ENCODE measurements at regions not wholly inside any gene's neighbourhood (a gene's known extent, or its start where the extent isn't known, plus 50 kb on each side); places are given as distances from the start of the nearest gene placed in this dataset.

DNA sequence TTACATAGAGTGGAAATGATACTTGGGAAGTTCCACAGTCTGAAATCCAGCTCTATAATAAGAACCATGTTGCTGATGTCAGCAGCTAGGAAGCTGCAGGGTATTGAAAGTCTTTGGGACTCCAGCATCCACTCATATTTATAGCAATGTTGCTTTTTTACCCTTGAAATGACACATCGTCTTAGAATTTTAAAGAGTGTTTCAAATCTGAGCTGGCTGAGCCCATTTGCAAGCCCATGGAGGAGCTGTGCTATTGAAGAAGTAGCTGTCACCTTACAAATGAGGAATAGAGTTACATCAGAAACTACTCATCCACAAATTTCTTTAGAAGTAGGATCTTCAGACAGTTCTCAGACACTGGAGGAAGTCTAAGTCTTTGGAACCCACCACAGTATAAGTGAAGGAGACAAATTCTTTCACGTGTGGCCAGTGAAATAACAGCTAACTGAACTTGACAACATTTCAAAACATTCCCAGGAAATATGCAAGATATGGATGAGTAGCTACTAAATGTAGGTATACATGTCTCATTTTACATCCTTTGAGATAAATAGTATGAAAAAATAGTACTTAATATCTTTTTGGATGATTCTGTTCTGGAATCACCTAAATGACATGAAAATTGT is 203.6 kb downstream of the ZNF365 start (continued):
- no peak for TF ChIP-seq ZBTB1 (tag by site-specific recombination; IDR thresholded peaks at IDR 0.05)

DNA sequence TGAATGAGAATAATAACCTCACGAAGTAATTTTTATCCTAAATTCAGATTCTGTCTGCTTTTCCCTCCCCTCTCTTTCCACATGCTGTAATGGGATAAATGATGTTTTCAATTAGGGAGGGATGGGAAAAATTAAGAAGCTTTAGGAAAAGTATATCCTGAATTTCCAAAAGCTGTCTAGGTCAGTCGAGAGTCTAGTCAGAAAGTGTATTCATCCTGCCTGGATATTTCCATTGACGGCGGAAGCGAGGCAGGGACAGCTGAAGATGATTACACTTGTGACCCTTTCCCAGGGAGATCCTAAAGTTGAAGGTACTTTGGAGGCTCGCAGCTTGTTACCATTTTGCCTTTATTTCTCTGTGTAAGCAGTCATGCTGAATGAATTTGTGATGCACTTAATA is 204.1 kb downstream of the ZNF365 start:
- H3K9me3 ChIP-seq (ENCODE audit: control insufficient read depth, insufficient read depth, low read depth, low read length): no peaks in the 10 kb centered on the region
- CTCF ChIA-PET: interaction anchor here (0.5 to 1.0 kb wide), 2 partner anchors 581 to 988 kb away, joined by 3 to 4 read pairs; no protein-coding TSS in a partner anchor
- no peak overlapping the region for H3K27ac ChIP-seq (ENCODE audit: extremely low read depth, low read depth, low read length)
- POLR2A ChIA-PET: no interaction called here
- no peak for TF ChIP-seq REPIN1 (tag by site-specific recombination; IDR thresholded peaks at IDR 0.05; ENCODE audit: low read depth)
- no peak for TF ChIP-seq SCRT2 (tag by site-specific recombination; IDR thresholded peaks at IDR 0.05)
- no peak for TF ChIP-seq KLF7 (tag by site-specific recombination; IDR thresholded peaks at IDR 0.05; ENCODE audit: borderline replicate concordance)
- TF ChIP-seq ZNF311 (tag by site-specific recombination; IDR thresholded peaks at IDR 0.05; ENCODE audit: borderline replicate concordance): no peak
- no peak for TF ChIP-seq HOXA7 (CRISPR knock-in tag; IDR thresholded peaks at IDR 0.05; ENCODE audit: borderline replicate concordance)
- TF ChIP-seq GLI2 (tag by site-specific recombination; IDR thresholded peaks at IDR 0.05; ENCODE audit: borderline replicate concordance, low read depth): no peak
- TF ChIP-seq ZNF148 (tag by site-specific recombination; IDR thresholded peaks at IDR 0.05; ENCODE audit: borderline replicate concordance): no peak
- no peak for TF ChIP-seq ZNF341 (tag by site-specific recombination; IDR thresholded peaks at IDR 0.05; ENCODE audit: low read depth)
- no peak for TF ChIP-seq ZNF202 (tag by site-specific recombination; IDR thresholded peaks at IDR 0.05; ENCODE audit: borderline replicate concordance)
- TF ChIP-seq ZNF138 (tag by site-specific recombination; IDR thresholded peaks at IDR 0.05; ENCODE audit: borderline replicate concordance): no peak
- TF ChIP-seq, protein P1, sequence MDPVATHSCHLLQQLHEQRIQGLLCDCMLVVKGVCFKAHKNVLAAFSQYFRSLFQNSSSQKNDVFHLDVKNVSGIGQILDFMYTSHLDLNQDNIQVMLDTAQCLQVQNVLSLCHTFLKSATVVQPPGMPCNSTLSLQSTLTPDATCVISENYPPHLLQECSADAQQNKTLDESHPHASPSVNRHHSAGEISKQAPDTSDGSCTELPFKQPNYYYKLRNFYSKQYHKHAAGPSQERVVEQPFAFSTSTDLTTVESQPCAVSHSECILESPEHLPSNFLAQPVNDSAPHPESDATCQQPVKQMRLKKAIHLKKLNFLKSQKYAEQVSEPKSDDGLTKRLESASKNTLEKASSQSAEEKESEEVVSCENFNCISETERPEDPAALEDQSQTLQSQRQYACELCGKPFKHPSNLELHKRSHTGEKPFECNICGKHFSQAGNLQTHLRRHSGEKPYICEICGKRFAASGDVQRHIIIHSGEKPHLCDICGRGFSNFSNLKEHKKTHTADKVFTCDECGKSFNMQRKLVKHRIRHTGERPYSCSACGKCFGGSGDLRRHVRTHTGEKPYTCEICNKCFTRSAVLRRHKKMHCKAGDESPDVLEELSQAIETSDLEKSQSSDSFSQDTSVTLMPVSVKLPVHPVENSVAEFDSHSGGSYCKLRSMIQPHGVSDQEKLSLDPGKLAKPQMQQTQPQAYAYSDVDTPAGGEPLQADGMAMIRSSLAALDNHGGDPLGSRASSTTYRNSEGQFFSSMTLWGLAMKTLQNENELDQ (tag by site-specific recombination; IDR thresholded peaks at IDR 0.05; ENCODE audit: low read depth): no peak
- no peak for TF ChIP-seq ZNF518A (tag by site-specific recombination; conservative IDR thresholded peaks at IDR 0.05; ENCODE audit: low read depth)
- TF ChIP-seq ZNF624 (tag by site-specific recombination; IDR thresholded peaks at IDR 0.05): no peak
- TF ChIP-seq ZSCAN16 (tag by site-specific recombination; IDR thresholded peaks at IDR 0.05): no peak
- H3K4me3 ChIP-seq (ENCODE audit: low read depth, low read length): no peak overlapping the region
- no peaks in the 10 kb centered on the region for H3K36me3 ChIP-seq (ENCODE audit: control insufficient read depth in 2 of 2, insufficient read depth in 1 of 2, low read length in 2 of 2)
- no peaks in the 10 kb centered on the region for H3K4me1 ChIP-seq (ENCODE audit: control insufficient read depth, insufficient read depth, low read length)
